Panc1 (cell line): ENCODE measurements at regions not wholly inside any gene's neighbourhood (a gene's known extent, or its start where the extent isn't known, plus 50 kb on each side); places are given as distances from the start of the nearest gene placed in this dataset.

Experiments used
- ATAC-seq: fragments of 200-7000 bp; cut with Tn5 transposase; 2 replicates; pipeline ENCODE4 v1.9.1; 2020; ENCODE audit warnings: mild to moderate bottlenecking, moderate library complexity
- BruUV-seq: library from RNA; stranded (reverse); fragments of 400-500 nt; replicated peaks from 2 replicates; lab custom pipeline; 2021; lab: Mats Ljungman, UMichigan
- CTCF ChIA-PET: fragments of 300-600 bp; sonication (Branson Sonifier 250); formaldehyde crosslinking; loops from one replicate; lab custom pipeline; 2022; ENCODE audit warnings: antibody characterized with exemption; lab: Charles Lee
- POLR2A ChIA-PET: fragments of 300-600 bp; sonication (Branson Sonifier 250); formaldehyde crosslinking; loops from one replicate; lab custom pipeline; 2022; ENCODE audit warnings: antibody characterized with exemption; lab: Charles Lee
- DNase-seq: peaks from one replicate; pipeline ENCODE4 v3.0.0-alpha.2; 2010; ENCODE audit warnings: low read depth, low spot score
- H3K27ac ChIP-seq: 2 replicates; pipeline ENCODE4 v1.5.1; 2011; ENCODE audit warnings: mild to moderate bottlenecking, low read length, inconsistent platforms
- H3K27me3 ChIP-seq: fragments of 200-500 bp; sonication (Bioruptor generic); 2 replicates; pipeline ENCODE4 v1.6.0; 2014; ENCODE audit warnings: low read length, inconsistent platforms; ENCODE audit not compliant: control insufficient read depth, insufficient read depth
- H3K36me3 ChIP-seq: fragments of 200-500 bp; sonication (Bioruptor generic); 2 replicates; pipeline ENCODE4 v1.5.1; 2014; ENCODE audit warnings: inconsistent platforms, mild to moderate bottlenecking, low read length, moderate library complexity; ENCODE audit not compliant: control insufficient read depth, insufficient read depth
- H3K4me1 ChIP-seq: 2 replicates; pipeline ENCODE4 v1.5.1; 2011; ENCODE audit warnings: inconsistent platforms, mild to moderate bottlenecking, low read length, moderate library complexity; ENCODE audit not compliant: control insufficient read depth, insufficient read depth
- H3K4me3 ChIP-seq, 2 experiments: 2 replicates each; pipeline ENCODE4 v1.5.1; 2011 to 2012; ENCODE audit warnings: low read depth in 2 of 2, low read length in 2 of 2, mild to moderate bottlenecking in 2 of 2, inconsistent platforms in 1 of 2, moderate library complexity in 1 of 2
- H3K9me3 ChIP-seq: fragments of 200-500 bp; sonication (Bioruptor generic); 2 replicates; pipeline ENCODE4 v1.5.1; 2014; ENCODE audit warnings: low read depth, mild to moderate bottlenecking, inconsistent platforms, low read length, moderate library complexity; ENCODE audit not compliant: control insufficient read depth, insufficient read depth
- CTCF ChIP-seq: fragments of 450-650 bp; IDR thresholded peaks from 2 replicates; pipeline ENCODE4 v1.5.1; 2017; ENCODE audit warnings: mild to moderate bottlenecking
- POLR2AphosphoS5 ChIP-seq: IDR thresholded peaks from 2 replicates; pipeline ENCODE4 v1.6.1; 2012; ENCODE audit warnings: mild to moderate bottlenecking, low read depth, low read length, moderate library complexity
- REST ChIP-seq, 2 experiments: IDR thresholded peaks; 2 replicates each; pipeline ENCODE4 v1.6.1; 2011 to 2012; ENCODE audit warnings: low read depth in 2 of 2, control low read depth in 1 of 2, low read length in 1 of 2, mild to moderate bottlenecking in 1 of 2, moderate library complexity in 1 of 2; ENCODE audit not compliant: insufficient read depth in 1 of 2
- SIN3A ChIP-seq: IDR thresholded peaks from 2 replicates; pipeline ENCODE4 v1.6.1; 2012; ENCODE audit warnings: low read depth, mild to moderate bottlenecking, low read length, moderate library complexity, borderline replicate concordance; ENCODE audit not compliant: insufficient read depth
- TCF7L2 ChIP-seq: IDR thresholded peaks from 2 replicates; pipeline ENCODE4 v1.6.1; 2011; ENCODE audit warnings: mild to moderate bottlenecking, low read depth, low read length, inconsistent platforms
- in situ Hi-C: cut with HindIII; loops from 2 replicates; pipeline ENCODE4 v1.10.0; 2016; ENCODE audit warnings: low sequenced_read_pairs, low pct_unique_long_range_greater_than_20kb
- intact Hi-C: fragments of 100-400 bp; cut with micrococcal nuclease; formaldehyde crosslinking; loops from one replicate; pipeline ENCODE4 v1.10.0; 2022; ENCODE audit not compliant: unreplicated experiment

- H3K9me3 ChIP-seq, result no peaks in the 10 kb centered on the region
- TF ChIP-seq SIN3A (no peak), POLR2AphosphoS5 (no peak)
- BruUV-seq, result no TSS peak
- ChIA-PET POLR2A (no interaction called here), CTCF (no interaction called here)
- H3K27me3 ChIP-seq, result no peaks in the 10 kb centered on the region
- no peaks in the 10 kb centered on the region for H3K36me3 ChIP-seq
- intact Hi-C loops, result no loop called here
- H3K4me3 ChIP-seq, result no peak overlapping the region
- ATAC-seq, result no peak
- in situ Hi-C loops, result no loop called here
- no peak for DNase-seq
- H3K4me1 ChIP-seq, result no peaks in the 10 kb centered on the region
- H3K27ac ChIP-seq, result no peak overlapping the region
These were observed 378.0 kb downstream of the TMEM121 start for GRCh38 chr14:105904379-105904778.

- DNase-seq, result no peak
- H3K4me3 ChIP-seq, result no peak overlapping the region
- in situ Hi-C loops, result no loop called here
These were observed 379.1 kb downstream of the TMEM121 start for GRCh38 chr14:105905456-105905855.

More at GRCh38 chr14:105905456-105905855, 379.1 kb downstream of the TMEM121 start:
- no peak for TF ChIP-seq REST (IDR thresholded peaks at IDR 0.05; ENCODE audit: insufficient read depth in 1 of 2, low read depth in 2 of 2, low read length in 1 of 2)
- no peak for TF ChIP-seq CTCF
- no peak for TF ChIP-seq TCF7L2
- no peak for TF ChIP-seq POLR2AphosphoS5
- no peak for TF ChIP-seq SIN3A
- intact Hi-C loops, result no loop called here
- no peaks in the 10 kb centered on the region for H3K9me3 ChIP-seq
- ATAC-seq, result no peak
- H3K27ac ChIP-seq, result no peak overlapping the region
- H3K4me1 ChIP-seq, result no peaks in the 10 kb centered on the region
- POLR2A ChIA-PET, result no interaction called here
- no peaks in the 10 kb centered on the region for H3K36me3 ChIP-seq
- CTCF ChIA-PET, result no interaction called here
- BruUV-seq, result no TSS peak
- no peaks in the 10 kb centered on the region for H3K27me3 ChIP-seq
